ENCODE measurements at regions not wholly inside any gene's neighbourhood (a gene's known extent, or its start where the extent isn't known, plus 50 kb on each side); places are given as distances from the start of the nearest gene placed in this dataset.

DNA sequence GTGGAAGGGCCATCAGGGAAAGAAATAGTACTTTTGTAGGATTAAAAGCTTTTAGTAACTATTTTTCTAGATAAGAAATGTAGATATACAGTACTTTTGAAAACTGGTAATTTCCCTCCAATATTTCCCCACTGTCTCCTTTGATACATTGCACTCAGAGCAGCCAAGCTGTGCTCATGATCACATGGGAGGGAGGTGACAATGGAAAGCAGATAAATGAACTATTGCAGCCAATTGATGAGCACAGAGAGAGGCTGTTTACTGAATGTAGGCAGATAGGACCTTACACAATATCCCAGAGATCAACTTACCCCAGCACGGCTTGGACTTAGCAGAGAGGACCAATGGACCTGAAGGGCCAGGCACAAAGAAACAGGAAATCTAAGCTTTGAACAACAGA, 178.0 kb upstream of the NREP start:
- Histone ChIP-seq H3K36me3 (replicated peaks; ENCODE audit: insufficient read depth, low read length) (no peaks in the 10 kb centered on the region), H2AFZ (ENCODE audit: low read length) (no peak overlapping the region), H3K4me3 (ENCODE audit: low read length) (no peak overlapping the region), H3K9ac (ENCODE audit: low read length) (no peak overlapping the region), H3K9me3 (replicated peaks; ENCODE audit: insufficient read depth, low read length) (no peaks in the 10 kb centered on the region), H3K9me2 (replicated peaks; ENCODE audit: insufficient read depth, low read length) (no peaks in the 10 kb centered on the region), H3F3A (ENCODE audit: insufficient read depth, low read length) (no peaks in the 10 kb centered on the region), H4K20me1 (ENCODE audit: insufficient read depth, low read length) (no peaks in the 10 kb centered on the region), H3K27me3 (replicated peaks; ENCODE audit: insufficient read depth, low read length) (no peaks in the 10 kb centered on the region), H3K4me1 (ENCODE audit: low read length) (no peaks in the 10 kb centered on the region), H3K4me2 (ENCODE audit: low read depth, low read length) (no peak overlapping the region), H3K27ac (ENCODE audit: low read length) (no peak overlapping the region), H3K79me2 (ENCODE audit: low read length) (no peaks in the 10 kb centered on the region)
- DNase-seq = no peak
- TF ChIP-seq EZH2 (optimal IDR thresholded peaks at IDR 0.05; ENCODE audit: low read depth, low read length) (no peak), CTCF (IDR thresholded peaks at IDR 0.05; ENCODE audit: low read length) (no peak), EZH2phosphoT487 (IDR thresholded peaks at IDR 0.05; ENCODE audit: low read length) (no peak)

DNA sequence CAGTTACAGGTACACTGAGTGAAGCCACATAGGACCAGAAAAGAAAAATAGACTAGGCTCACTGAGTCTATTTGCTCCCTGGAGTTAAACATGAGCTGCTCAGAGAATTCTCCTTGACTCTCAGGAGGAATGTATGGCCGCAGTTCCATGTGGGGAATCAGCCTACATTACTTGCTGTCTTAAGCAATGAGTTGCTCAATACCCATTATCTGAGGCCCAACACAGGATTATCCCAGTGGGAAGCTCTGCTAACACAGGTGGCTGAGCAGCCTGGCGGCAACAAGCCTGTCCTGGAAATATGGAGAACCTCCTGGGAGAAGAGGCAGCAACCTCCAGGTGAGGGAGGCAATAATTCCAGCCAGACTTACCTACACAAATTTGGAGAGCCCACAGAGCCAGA, 177.5 kb upstream of the NREP start:
- H3F3A ChIP-seq (ENCODE audit: insufficient read depth, low read length) = no peaks in the 10 kb centered on the region
- H3K27me3 ChIP-seq (replicated peaks; ENCODE audit: insufficient read depth, low read length) = no peaks in the 10 kb centered on the region
- H3K4me3 ChIP-seq (ENCODE audit: low read length) = no peak overlapping the region
- H3K9me3 ChIP-seq (replicated peaks; ENCODE audit: insufficient read depth, low read length) = no peaks in the 10 kb centered on the region
- no peak overlapping the region for H3K27ac ChIP-seq (ENCODE audit: low read length)
- H3K4me2 ChIP-seq (ENCODE audit: low read depth, low read length) = no peak overlapping the region
- no peaks in the 10 kb centered on the region for H3K36me3 ChIP-seq (replicated peaks; ENCODE audit: insufficient read depth, low read length)
- no peaks in the 10 kb centered on the region for H4K20me1 ChIP-seq (ENCODE audit: insufficient read depth, low read length)
- H3K9me2 ChIP-seq (replicated peaks; ENCODE audit: insufficient read depth, low read length) = no peaks in the 10 kb centered on the region
- TF ChIP-seq EZH2 (optimal IDR thresholded peaks at IDR 0.05; ENCODE audit: low read depth, low read length) (no peak), EZH2phosphoT487 (IDR thresholded peaks at IDR 0.05; ENCODE audit: low read length) (no peak), CTCF (IDR thresholded peaks at IDR 0.05; ENCODE audit: low read length) (no peak)
- DNase-seq = no peak
- H3K9ac ChIP-seq (ENCODE audit: low read length) = no peak overlapping the region
- no peaks in the 10 kb centered on the region for H3K4me1 ChIP-seq (ENCODE audit: low read length)
- no peak overlapping the region for H2AFZ ChIP-seq (ENCODE audit: low read length)
- no peaks in the 10 kb centered on the region for H3K79me2 ChIP-seq (ENCODE audit: low read length)

GRCh38 chr5:111933086-111933485, 176.1 kb upstream of the NREP start:
- no peaks in the 10 kb centered on the region for H3K4me1 ChIP-seq (ENCODE audit: low read length)
- no peak for DNase-seq
- no peaks in the 10 kb centered on the region for H3K9me2 ChIP-seq (replicated peaks; ENCODE audit: insufficient read depth, low read length)
- H3K27me3 ChIP-seq (replicated peaks; ENCODE audit: insufficient read depth, low read length) = no peaks in the 10 kb centered on the region
- H3K9me3 ChIP-seq (replicated peaks; ENCODE audit: insufficient read depth, low read length) = no peaks in the 10 kb centered on the region
- no peaks in the 10 kb centered on the region for H3F3A ChIP-seq (ENCODE audit: insufficient read depth, low read length)
- no peak overlapping the region for H3K27ac ChIP-seq (ENCODE audit: low read length)
- H3K4me3 ChIP-seq (ENCODE audit: low read length) = no peak overlapping the region
- TF ChIP-seq EZH2 (optimal IDR thresholded peaks at IDR 0.05; ENCODE audit: low read depth, low read length) (no peak), CTCF (IDR thresholded peaks at IDR 0.05; ENCODE audit: low read length) (no peak), EZH2phosphoT487 (IDR thresholded peaks at IDR 0.05; ENCODE audit: low read length) (no peak)
- H3K36me3 ChIP-seq (replicated peaks; ENCODE audit: insufficient read depth, low read length) = no peaks in the 10 kb centered on the region
- H3K4me2 ChIP-seq (ENCODE audit: low read depth, low read length) = no peak overlapping the region
- H2AFZ ChIP-seq (ENCODE audit: low read length) = no peak overlapping the region
- no peaks in the 10 kb centered on the region for H4K20me1 ChIP-seq (ENCODE audit: insufficient read depth, low read length)
- H3K79me2 ChIP-seq (ENCODE audit: low read length) = no peaks in the 10 kb centered on the region
- no peak overlapping the region for H3K9ac ChIP-seq (ENCODE audit: low read length)

Measured in MM.1S (cell line).